ENCODE measurements at regions not wholly inside any gene's neighbourhood (a gene's known extent, or its start where the extent isn't known, plus 50 kb on each side); places are given as distances from the start of the nearest gene placed in this dataset.
"Not testable (repeated sequence)": the region's sequence is repeated elsewhere in the genome, so short reads cannot be mapped to it uniquely, and the experiment has no call there.

DNA sequence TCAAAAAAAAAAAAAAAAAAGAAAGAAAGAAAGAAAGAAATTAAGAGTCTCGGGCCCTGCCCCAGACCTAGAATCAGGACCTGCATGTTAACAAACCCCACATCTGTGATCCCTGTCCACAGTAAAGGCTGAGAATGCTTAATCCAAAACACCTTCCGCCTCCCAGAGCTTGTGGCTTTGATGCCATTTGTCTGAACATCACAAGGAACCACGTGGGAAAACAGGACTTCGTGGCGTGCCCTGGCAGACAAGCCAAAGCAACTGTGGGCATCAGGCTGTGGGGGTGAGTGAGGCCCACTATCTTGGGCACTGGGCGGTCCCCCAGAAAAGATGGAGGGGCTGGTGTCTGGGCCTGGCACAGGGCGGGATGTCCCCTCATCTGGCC, 173.4 kb upstream of the CIBAR2 start:
- TF ChIP-seq, protein P1, sequence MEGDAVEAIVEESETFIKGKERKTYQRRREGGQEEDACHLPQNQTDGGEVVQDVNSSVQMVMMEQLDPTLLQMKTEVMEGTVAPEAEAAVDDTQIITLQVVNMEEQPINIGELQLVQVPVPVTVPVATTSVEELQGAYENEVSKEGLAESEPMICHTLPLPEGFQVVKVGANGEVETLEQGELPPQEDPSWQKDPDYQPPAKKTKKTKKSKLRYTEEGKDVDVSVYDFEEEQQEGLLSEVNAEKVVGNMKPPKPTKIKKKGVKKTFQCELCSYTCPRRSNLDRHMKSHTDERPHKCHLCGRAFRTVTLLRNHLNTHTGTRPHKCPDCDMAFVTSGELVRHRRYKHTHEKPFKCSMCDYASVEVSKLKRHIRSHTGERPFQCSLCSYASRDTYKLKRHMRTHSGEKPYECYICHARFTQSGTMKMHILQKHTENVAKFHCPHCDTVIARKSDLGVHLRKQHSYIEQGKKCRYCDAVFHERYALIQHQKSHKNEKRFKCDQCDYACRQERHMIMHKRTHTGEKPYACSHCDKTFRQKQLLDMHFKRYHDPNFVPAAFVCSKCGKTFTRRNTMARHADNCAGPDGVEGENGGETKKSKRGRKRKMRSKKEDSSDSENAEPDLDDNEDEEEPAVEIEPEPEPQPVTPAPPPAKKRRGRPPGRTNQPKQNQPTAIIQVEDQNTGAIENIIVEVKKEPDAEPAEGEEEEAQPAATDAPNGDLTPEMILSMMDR (IDR thresholded peaks at IDR 0.05), result no peak
- no peak overlapping the region for H3K27ac ChIP-seq

DNA sequence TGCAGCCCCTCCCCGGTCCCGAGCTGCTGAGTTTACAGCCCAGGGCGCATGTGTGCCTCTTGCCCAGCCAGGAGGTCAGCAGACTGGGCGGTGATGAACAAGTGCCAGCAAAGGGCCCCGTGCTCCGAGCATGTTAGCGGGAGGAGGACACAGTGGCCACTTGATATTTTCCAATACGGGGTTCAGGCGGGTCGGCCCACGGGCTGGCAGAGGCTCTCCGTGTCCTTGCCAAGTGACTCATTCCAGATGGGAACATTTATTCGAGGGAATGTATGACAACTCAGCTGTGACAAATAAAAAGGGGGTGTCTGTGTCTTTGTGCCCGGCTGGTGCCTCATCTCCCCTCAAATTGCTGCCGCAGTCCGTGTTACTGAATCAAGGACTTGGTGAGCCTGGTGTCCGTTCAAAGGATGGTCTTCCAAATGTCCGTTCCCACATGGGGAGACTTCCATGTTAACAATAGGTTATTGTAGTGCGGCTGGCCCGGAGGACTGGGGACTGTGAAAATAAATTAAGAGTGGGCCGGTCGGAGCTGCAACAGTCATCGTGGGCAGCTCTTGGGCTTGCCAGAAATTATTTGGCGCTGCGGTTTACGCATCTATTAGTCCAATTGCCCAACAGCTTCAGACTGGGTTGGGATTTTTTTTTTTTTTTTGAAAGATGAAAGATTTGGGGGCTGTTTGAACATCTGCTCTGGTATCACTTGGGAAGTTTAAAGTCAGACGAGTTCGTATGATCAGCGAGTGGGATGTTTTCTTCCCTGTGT, 174.0 kb upstream of the CIBAR2 start:
- Histone ChIP-seq H3K36me3 (no peaks in the 10 kb centered on the region), H3K27me3 (no peaks in the 10 kb centered on the region), H3K9me3 (no peaks in the 10 kb centered on the region), H3K27ac (no peak overlapping the region), H3K4me1 (ENCODE audit: control insufficient read depth in 1 of 2, insufficient read depth in 1 of 2, low read depth in 1 of 2, low read length in 1 of 2) (peaks cover under 1 to 4% of the 10 kb centered on the region in 2 experiments), H3K4me3 (ENCODE audit: low read depth in 1 of 2, low read length in 1 of 2) (no peak overlapping the region)
- TF ChIP-seq, protein P1 (IDR thresholded peaks at IDR 0.05), result no peak

More for the DNA sequence above, 173.4 kb upstream of the CIBAR2 start:
- no peaks in the 10 kb centered on the region for H3K27me3 ChIP-seq
- H3K4me3 ChIP-seq (ENCODE audit: low read depth in 1 of 2, low read length in 1 of 2), result no peak overlapping the region
- H3K9me3 ChIP-seq, result no peaks in the 10 kb centered on the region
- H3K36me3 ChIP-seq, result no peaks in the 10 kb centered on the region
- no peaks in the 10 kb centered on the region for H3K4me1 ChIP-seq (ENCODE audit: control insufficient read depth in 1 of 2, insufficient read depth in 1 of 2, low read depth in 1 of 2, low read length in 1 of 2)

DNA sequence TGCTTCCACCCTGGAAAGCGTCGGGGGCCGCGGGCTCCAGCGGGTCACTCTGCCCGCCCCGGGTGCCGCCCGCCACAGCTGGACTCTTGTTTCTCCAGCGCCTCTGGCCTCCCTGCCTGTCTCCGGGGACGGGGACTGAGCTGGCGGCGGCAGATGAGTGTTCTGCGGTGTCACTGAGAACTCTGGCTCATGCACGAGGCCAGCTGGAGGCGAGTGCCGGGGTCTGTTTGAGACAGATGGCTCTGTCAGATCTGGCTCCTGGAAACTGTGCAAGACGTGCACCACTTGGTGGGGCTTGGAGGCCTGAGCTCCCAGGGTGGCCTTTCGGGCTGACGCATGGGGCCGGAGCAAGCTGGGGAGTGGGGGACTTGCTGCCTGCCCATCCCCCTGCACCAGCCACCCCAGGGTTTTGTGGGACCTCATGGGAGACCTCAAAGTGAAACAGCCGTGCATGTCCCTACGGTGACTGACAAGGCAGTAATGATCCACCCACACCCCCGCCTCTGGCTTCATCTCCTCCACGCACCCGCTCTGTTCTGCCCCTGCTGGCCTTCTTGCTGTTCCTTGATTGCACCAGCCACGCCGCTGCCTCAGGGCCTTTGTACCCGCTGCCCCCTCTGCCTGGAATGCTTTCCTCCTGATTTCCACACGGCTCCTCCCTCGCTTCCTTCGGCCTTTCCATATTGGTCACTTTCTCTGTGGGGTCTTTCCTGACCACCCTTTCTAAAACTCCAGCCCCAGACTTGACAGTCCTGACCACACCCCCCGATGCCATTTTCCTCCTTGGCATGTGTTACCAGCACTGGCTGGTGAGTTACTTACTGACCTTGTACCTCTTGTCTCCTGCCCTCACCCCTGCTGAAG, 174.9 kb upstream of the CIBAR2 start:
- TF ChIP-seq, protein P1 (IDR thresholded peaks at IDR 0.05), result no peak
- H3K9me3 ChIP-seq, result no peaks in the 10 kb centered on the region
- peaks cover 6 to 9% of the 10 kb centered on the region in 2 experiments for H3K4me1 ChIP-seq (ENCODE audit: control insufficient read depth in 1 of 2, insufficient read depth in 1 of 2, low read depth in 1 of 2, low read length in 1 of 2)
- no peak overlapping the region for H3K27ac ChIP-seq
- H3K36me3 ChIP-seq, result no peaks in the 10 kb centered on the region
- H3K27me3 ChIP-seq, result no peaks in the 10 kb centered on the region
- no peak overlapping the region for H3K4me3 ChIP-seq (ENCODE audit: low read depth in 1 of 2, low read length in 1 of 2)

DNA sequence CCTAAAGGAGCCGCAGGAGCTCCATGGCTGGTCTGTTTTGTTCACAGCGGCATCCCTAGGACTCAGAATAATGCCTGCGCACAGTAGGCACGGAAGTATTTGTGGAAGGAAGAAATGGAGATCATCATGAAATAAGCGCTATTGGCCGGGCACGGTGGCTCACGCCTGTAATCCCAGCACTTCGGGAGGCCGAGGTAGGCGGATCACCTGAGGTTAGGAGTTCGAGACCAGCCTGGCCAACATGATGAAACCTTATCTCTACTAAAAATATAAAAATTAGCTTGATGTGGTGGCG, 175.5 kb upstream of the CIBAR2 start:
- H3K4me3 ChIP-seq (ENCODE audit: low read depth in 1 of 2, low read length in 1 of 2); H3K9me3 ChIP-seq; H3K4me1 ChIP-seq (ENCODE audit: control insufficient read depth in 1 of 2, insufficient read depth in 1 of 2, low read depth in 1 of 2, low read length in 1 of 2); H3K36me3 ChIP-seq; H3K27me3 ChIP-seq; H3K27ac ChIP-seq: not testable (repeated sequence)

DNA sequence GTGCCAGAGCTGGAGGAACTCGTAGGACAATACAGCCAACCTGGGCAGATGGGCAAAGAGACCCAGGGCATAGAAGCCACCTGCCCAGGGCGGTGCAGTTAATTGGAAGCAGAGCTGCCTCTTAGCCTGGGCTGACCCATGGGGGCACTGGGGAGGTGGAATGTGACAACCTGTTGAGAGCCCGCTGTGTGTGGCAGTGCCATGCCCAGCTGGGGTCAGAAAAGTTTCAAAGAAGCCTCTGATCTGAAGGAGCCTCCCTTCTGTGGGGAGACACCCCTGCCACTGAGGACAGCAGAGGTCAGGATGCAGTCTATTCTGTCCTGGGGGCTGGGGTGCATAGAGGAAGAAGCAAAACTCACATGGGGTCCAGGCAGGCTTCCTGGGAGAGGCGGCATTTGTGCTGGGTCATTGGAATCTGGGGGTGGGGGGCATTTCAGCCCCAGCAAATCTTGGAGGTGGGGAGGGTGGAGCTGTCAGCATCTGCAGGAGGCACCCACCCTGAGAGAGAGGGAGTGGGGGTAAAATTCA, 176.1 kb upstream of the CIBAR2 start:
- no peak overlapping the region for H3K4me3 ChIP-seq (ENCODE audit: low read depth in 1 of 2, low read length in 1 of 2)
- no peaks in the 10 kb centered on the region for H3K27me3 ChIP-seq
- peaks cover 6 to 9% of the 10 kb centered on the region in 2 experiments for H3K4me1 ChIP-seq (ENCODE audit: control insufficient read depth in 1 of 2, insufficient read depth in 1 of 2, low read depth in 1 of 2, low read length in 1 of 2)
- TF ChIP-seq, protein P1 (IDR thresholded peaks at IDR 0.05), result no peak
- H3K27ac ChIP-seq, result no peak overlapping the region
- H3K36me3 ChIP-seq, result no peaks in the 10 kb centered on the region
- H3K9me3 ChIP-seq, result no peaks in the 10 kb centered on the region
